Neural cell (in vitro differentiated cells): ENCODE measurements at regions not wholly inside any gene's neighbourhood (a gene's known extent, or its start where the extent isn't known, plus 50 kb on each side); places are given as distances from the start of the nearest gene placed in this dataset.

Experiments
- H2AFZ ChIP-seq: fragments of 200-600, 300-800 bp; sonication (generic), shearing (Covaris generic); 2 replicates; pipeline ENCODE4 v1.6.0; 2014; ENCODE audit warnings: low read depth, mild to moderate bottlenecking, antibody characterized with exemption, low read length, moderate library complexity
- H3F3A ChIP-seq: fragments of 200-600 bp; shearing (Covaris generic); 2 replicates; pipeline ENCODE4 v1.6.1; 2016; ENCODE audit warnings: mild to moderate bottlenecking, moderate library complexity, mixed read lengths, antibody characterized with exemption, low read length; ENCODE audit not compliant: insufficient read depth, poor library complexity, severe bottlenecking
- H3K27ac ChIP-seq: fragments of 200-600, 300-800 bp; sonication (generic), shearing (Covaris generic); 2 replicates; pipeline ENCODE4 v1.5.1; 2014; ENCODE audit warnings: mild to moderate bottlenecking, low read length, moderate library complexity
- H3K27me3 ChIP-seq: fragments of 300-800, 200-600 bp; sonication (generic), shearing (Covaris generic); 2 replicates; pipeline ENCODE4 v1.6.0; 2014; ENCODE audit warnings: mild to moderate bottlenecking, low read depth, low read length, moderate library complexity; ENCODE audit not compliant: insufficient read depth
- H3K36me3 ChIP-seq: fragments of 300-800, 200-600 bp; sonication (generic), shearing (Covaris generic); 2 replicates; pipeline ENCODE4 v1.5.1; 2014; ENCODE audit warnings: mild to moderate bottlenecking, antibody characterized with exemption, low read length, moderate library complexity; ENCODE audit not compliant: insufficient read depth
- H3K4me2 ChIP-seq: fragments of 300-800, 200-600 bp; sonication (generic), shearing (Covaris generic); 2 replicates; pipeline ENCODE4 v1.6.0; 2014; ENCODE audit warnings: mild to moderate bottlenecking, low read length
- H3K4me3 ChIP-seq: fragments of 300-800, 200-600 bp; sonication (generic), shearing (Covaris generic); 2 replicates; pipeline ENCODE4 v1.5.1; 2014; ENCODE audit warnings: mild to moderate bottlenecking, low read length, moderate library complexity
- H3K79me2 ChIP-seq: fragments of 200-600 bp; shearing (Covaris generic); replicated peaks from 2 replicates; pipeline ENCODE4 v1.6.0; 2014; ENCODE audit warnings: mild to moderate bottlenecking, low read length, moderate library complexity; ENCODE audit not compliant: insufficient read depth
- H3K9ac ChIP-seq: fragments of 300-800, 200-600 bp; sonication (generic), shearing (Covaris generic); 2 replicates; pipeline ENCODE4 v1.6.1; 2016; ENCODE audit warnings: mild to moderate bottlenecking, low read length, mixed read lengths
- H3K9me2 ChIP-seq: fragments of 200-600 bp; shearing (Covaris generic); 2 replicates; pipeline ENCODE4 v1.6.1; 2016; ENCODE audit warnings: mild to moderate bottlenecking, low read length, mixed read lengths; ENCODE audit not compliant: insufficient read depth
- H3K9me3 ChIP-seq: fragments of 200-600, 300-800 bp; sonication (generic), shearing (Covaris generic); 2 replicates; pipeline ENCODE4 v1.6.1; 2016; ENCODE audit warnings: mild to moderate bottlenecking, mixed run types, low read length, moderate library complexity, mixed read lengths
- H4K20me1 ChIP-seq: fragments of 200-600 bp; shearing (Covaris generic); 2 replicates; pipeline ENCODE4 v1.6.1; 2016; ENCODE audit warnings: mild to moderate bottlenecking, mixed run types; ENCODE audit not compliant: insufficient read depth
- EP300 ChIP-seq: fragments of 450-650 bp; conservative IDR thresholded peaks from 2 replicates; pipeline ENCODE4 v1.6.1; 2014; ENCODE audit warnings: antibody characterized with exemption, mild to moderate bottlenecking, moderate library complexity; ENCODE audit not compliant: poor library complexity, severe bottlenecking
- EZH2 ChIP-seq: fragments of 200-600, 300-800 bp; shearing (Covaris generic), sonication (generic); IDR thresholded peaks from 2 replicates; pipeline ENCODE4 v1.6.1; 2014; ENCODE audit warnings: antibody characterized with exemption, low read length, borderline replicate concordance, mild to moderate bottlenecking; ENCODE audit not compliant: insufficient read depth, poor library complexity, severe bottlenecking
- MXI1 ChIP-seq: fragments of 450-650 bp; conservative IDR thresholded peaks from 2 replicates; pipeline ENCODE4 v1.6.1; 2014; ENCODE audit warnings: antibody characterized with exemption, mild to moderate bottlenecking; ENCODE audit not compliant: poor library complexity, severe bottlenecking
- POLR2AphosphoS5 ChIP-seq: IDR thresholded peaks from 2 replicates; pipeline ENCODE4 v1.6.1; 2012
- RAD21 ChIP-seq: fragments of 450-650 bp; conservative IDR thresholded peaks from 2 replicates; pipeline ENCODE4 v1.6.1; 2014; ENCODE audit warnings: antibody characterized with exemption, mild to moderate bottlenecking, moderate library complexity
- REST ChIP-seq: IDR thresholded peaks from 2 replicates; pipeline ENCODE4 v1.6.1; 2012; ENCODE audit warnings: borderline replicate concordance
- SMC3 ChIP-seq: fragments of 450-650 bp; conservative IDR thresholded peaks from 2 replicates; pipeline ENCODE4 v1.6.1; 2014; ENCODE audit warnings: antibody characterized with exemption, mild to moderate bottlenecking, moderate library complexity; ENCODE audit not compliant: poor library complexity
- TAF1 ChIP-seq: IDR thresholded peaks from 2 replicates; pipeline ENCODE4 v1.6.1; 2012; ENCODE audit warnings: low read depth
- TF ChIP-seq, protein P1 (sequence below): fragments of 450-650 bp; IDR thresholded peaks from 2 replicates; pipeline ENCODE4 v1.5.1; 2014; ENCODE audit warnings: antibody characterized with exemption, mild to moderate bottlenecking, moderate library complexity; ENCODE audit not compliant: poor library complexity, severe bottlenecking

DNA sequence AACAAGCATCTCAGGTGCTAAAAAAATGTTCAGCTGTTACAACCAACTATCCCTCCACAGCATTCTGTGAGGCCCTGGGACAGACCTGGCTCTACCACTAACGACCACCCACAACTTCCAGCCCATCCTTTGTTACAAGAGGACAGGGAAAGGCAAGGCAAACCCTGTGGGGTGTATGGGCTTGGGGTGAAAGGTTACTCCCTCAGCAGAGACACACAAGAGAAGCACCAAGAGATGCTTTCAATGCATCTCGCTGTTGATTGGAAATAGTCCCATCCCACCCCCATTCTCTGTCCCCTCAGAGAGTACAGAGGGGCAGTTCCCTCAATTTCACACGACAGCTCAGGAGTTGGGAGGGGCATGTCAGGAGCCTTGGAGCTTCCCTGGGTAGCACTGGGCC, 234.1 kb downstream of the CAAP1 start:
- Histone ChIP-seq H3K9ac (no peak overlapping the region), H2AFZ (no peak overlapping the region), H3K4me2 (no peak overlapping the region)

DNA sequence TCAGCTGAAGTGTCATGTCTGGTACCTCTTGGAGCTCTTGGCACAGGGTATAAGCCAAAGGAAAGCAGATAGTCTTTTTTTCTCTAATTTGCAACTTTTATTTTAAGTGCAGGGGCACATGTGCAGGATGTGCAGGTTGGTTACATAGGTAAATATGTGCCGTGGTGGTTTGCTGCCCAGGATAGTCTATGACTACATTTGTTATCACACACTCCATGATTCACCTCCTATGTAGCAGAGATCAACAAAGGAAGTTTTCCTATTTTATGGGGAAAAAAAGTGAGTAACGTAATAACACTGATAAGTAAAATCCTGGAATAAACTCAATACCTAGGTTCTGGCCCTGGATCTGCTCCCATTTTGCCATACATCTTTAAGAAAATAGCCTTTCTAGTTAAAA, 234.6 kb downstream of the CAAP1 start:
- H3K9ac ChIP-seq: no peak overlapping the region
- no peak overlapping the region for H3K4me3 ChIP-seq
- H3K9me2 ChIP-seq: no peaks in the 10 kb centered on the region
- H3K9me3 ChIP-seq: no peaks in the 10 kb centered on the region
- H3K27ac ChIP-seq: no peak overlapping the region
- no peaks in the 10 kb centered on the region for H3F3A ChIP-seq
- H2AFZ ChIP-seq: no peak overlapping the region
- no peaks in the 10 kb centered on the region for H3K27me3 ChIP-seq
- TF ChIP-seq MXI1: no peak
- H3K79me2 ChIP-seq: no peaks in the 10 kb centered on the region
- H3K36me3 ChIP-seq: no peaks in the 10 kb centered on the region
- H4K20me1 ChIP-seq: no peaks in the 10 kb centered on the region
- H3K4me2 ChIP-seq: no peak overlapping the region

More for the DNA sequence above, 234.1 kb downstream of the CAAP1 start:
- TF ChIP-seq TAF1 (no peak), EP300 (no peak), EZH2 (no peak), SMC3 (no peak), MXI1 (no peak), POLR2AphosphoS5 (no peak), REST (no peak), RAD21 (no peak)
- TF ChIP-seq, protein P1, sequence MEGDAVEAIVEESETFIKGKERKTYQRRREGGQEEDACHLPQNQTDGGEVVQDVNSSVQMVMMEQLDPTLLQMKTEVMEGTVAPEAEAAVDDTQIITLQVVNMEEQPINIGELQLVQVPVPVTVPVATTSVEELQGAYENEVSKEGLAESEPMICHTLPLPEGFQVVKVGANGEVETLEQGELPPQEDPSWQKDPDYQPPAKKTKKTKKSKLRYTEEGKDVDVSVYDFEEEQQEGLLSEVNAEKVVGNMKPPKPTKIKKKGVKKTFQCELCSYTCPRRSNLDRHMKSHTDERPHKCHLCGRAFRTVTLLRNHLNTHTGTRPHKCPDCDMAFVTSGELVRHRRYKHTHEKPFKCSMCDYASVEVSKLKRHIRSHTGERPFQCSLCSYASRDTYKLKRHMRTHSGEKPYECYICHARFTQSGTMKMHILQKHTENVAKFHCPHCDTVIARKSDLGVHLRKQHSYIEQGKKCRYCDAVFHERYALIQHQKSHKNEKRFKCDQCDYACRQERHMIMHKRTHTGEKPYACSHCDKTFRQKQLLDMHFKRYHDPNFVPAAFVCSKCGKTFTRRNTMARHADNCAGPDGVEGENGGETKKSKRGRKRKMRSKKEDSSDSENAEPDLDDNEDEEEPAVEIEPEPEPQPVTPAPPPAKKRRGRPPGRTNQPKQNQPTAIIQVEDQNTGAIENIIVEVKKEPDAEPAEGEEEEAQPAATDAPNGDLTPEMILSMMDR: no peak
- Histone ChIP-seq H3K9me2 (no peaks in the 10 kb centered on the region), H3K79me2 (no peaks in the 10 kb centered on the region), H3K4me3 (no peak overlapping the region), H3K27me3 (no peaks in the 10 kb centered on the region), H4K20me1 (no peaks in the 10 kb centered on the region), H3K9me3 (no peaks in the 10 kb centered on the region), H3F3A (no peaks in the 10 kb centered on the region), H3K36me3 (no peaks in the 10 kb centered on the region), H3K27ac (no peak overlapping the region)
